NCI-H82 treated with DMSO at 0.1 percent for 48 hours (cell line): ENCODE measurements at regions not wholly inside any gene's neighbourhood (a gene's known extent, or its start where the extent isn't known, plus 50 kb on each side); places are given as distances from the start of the nearest gene placed in this dataset.
"Not testable (repeated sequence)": the region's sequence is repeated elsewhere in the genome, so short reads cannot be mapped to it uniquely, and the experiment has no call there.

Source experiments
- DNase-seq: peaks from one replicate; lab custom pipeline; 2025; ENCODE audit not compliant: unreplicated experiment; lab: John Stamatoyannopoulos, UW

- DNase-seq = no peak
Observed at GRCh38 chr7:153772966-153773365, 279.2 kb upstream of the DPP6 start.

- DNase-seq = not testable (repeated sequence)
Observed at GRCh38 chr7:153776940-153777339, 275.3 kb upstream of the DPP6 start.

DNA sequence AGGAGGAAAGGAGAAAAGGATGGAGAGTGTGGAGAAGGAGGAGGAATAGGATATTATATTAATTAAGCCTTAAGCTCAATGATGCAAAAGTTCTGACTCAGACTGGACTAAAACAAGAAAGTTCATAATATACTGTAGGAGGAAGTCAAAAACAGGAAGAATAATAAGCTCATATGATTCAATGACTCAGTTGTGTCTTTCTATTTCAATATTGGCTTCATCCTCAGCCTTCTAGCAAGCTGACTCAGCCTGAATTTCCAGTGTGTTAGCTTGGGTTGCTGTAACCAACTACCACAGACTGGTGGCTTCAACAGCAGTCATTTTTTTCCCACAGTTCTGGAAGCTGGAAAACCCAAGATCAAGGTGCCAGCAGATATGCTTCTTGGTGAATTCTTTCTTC lies 254.8 kb upstream of the DPP6 start:
- not testable (repeated sequence) for DNase-seq

DNA sequence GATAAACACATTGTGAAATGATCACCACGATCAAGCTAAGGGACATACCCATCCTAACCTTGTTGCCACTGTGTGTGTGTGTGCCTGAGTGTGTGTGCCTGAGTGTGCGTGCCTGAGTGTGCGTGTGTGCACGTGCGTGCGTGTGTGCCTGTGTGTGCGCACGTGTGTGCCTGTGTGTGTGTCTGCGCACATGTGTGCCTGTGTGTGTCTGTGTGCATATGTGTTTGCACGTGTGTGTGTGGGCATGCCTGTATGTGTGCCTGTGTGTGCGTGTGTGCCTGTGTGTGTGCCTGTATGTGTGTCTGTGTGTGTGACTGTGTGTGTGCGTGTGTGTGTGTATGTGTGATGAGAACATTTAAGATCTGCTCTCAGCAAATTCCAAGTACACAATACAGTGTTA lies 244.1 kb upstream of the DPP6 start:
- no peak for DNase-seq

GRCh38 chr7:153829525-153829924 lies 222.7 kb upstream of the DPP6 start:
- DNase-seq = no peak

DNA sequence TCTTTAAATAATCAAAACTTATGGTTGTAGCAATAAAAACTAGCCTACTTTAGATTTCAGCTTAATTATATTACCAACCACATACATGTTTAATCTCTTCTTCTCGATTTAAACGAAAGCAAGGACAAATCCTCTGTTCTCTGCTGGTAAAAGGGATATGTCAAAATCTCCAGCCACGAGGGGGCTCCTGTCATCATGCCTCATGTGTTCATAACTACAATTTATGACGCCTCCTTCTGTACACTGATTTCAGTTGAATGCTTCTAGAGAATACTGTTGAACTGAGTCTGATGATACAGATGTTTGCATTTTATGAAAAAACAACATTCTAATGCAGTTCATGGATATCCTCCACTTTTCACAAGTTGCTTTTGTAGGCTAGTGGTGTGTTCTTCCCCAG lies 220.0 kb upstream of the DPP6 start:
- no peak for DNase-seq

DNA sequence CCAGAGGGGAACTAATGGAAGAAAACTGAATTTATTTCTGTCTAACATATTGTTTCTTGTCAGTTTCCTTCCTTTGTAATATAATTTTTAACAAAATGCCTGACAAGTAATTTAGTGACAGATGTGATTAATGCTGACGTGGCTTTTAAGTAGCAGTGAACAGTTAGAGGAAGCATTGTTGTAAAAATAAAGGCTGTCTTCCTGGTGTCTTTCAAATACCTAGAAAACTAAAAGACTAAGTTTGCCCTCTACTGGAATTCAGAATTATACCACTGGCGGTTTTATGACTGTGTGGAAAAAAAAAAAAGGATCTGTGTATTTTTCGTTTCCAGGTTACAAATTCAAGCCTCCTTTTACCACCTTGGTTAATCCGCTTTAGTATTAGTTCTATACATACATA lies 217.1 kb upstream of the DPP6 start:
- DNase-seq = no peak

- DNase-seq = no peak
Observed at GRCh38 chr7:153835712-153836265, 216.4 kb upstream of the DPP6 start.

GRCh38 chr7:153838591-153838990 lies 213.6 kb upstream of the DPP6 start:
- no peak for DNase-seq

GRCh38 chr7:153840861-153841260 lies 211.3 kb upstream of the DPP6 start:
- DNase-seq = no peak

- no peak for DNase-seq
Observed at GRCh38 chr7:153847828-153848227, 204.4 kb upstream of the DPP6 start.

DNA sequence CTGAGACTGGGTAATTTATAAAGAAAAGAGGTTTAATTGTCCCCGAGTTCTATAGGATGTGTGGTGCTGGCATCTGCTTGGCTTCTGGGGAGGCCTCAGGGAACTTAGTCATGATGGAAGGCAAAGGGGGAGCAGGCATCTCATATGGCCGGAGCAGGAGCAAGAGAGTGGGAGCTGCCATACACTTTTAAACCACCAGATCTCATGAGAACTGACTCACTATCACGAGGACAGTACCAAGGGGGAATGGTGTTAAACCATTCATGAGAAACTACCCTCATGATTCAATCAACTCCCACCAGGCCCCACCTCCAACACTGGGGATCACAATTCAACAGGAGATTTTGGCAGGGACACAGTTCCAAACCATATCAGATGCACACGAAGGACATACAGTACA lies 199.9 kb upstream of the DPP6 start:
- DNase-seq = no peak

- no peak for DNase-seq
Observed at GRCh38 chr7:153858355-153858754, 193.8 kb upstream of the DPP6 start.

GRCh38 chr7:153859239-153859638 lies 193.0 kb upstream of the DPP6 start:
- no peak for DNase-seq

DNA sequence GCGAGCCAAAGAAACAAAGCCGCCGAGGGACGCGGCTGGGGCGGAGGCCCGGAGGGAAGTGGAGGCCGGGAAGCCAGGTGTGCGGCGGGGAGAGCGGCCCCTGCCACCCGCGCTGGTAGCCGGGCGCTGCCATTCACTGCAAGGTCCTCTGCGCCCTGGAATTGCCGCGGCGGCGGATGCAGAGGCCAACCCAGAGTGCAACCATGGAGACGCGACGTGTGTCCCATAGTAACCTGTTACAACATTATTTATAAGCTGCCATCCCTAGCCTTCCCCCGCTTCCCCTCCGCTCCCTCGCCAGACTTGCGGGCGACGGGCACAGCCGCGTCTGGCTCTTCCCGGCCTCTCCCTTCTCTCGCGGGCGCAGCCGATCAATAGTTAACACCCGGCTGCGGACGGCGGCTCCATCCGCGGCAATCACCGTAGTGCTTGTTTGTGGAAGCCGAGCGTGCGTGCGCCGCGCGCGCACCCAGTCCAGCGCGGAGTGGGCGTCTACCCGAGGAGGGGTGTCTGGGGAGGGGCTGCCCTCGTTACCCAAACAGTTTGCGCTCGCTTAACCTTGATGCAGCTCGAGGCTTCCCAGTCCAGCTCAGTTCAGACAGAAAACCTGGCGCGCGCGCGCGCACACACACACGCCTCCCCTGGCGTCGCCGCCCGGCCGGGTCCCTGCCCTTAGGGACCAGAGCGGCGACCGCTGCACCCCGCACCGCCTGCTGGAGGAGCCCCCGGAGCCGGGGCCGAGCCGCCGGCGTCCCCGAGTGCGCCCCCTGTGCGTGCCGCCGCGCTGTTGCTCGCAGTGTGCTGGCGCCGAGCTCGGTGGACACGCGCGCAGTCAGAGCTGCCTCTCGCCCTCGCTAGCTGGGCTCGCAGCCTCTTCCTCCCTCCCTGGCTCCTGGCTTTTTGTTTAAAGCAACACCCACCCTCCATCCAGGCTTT lies 165.4 kb upstream of the DPP6 start:
- DNase-seq = no peak

DNA sequence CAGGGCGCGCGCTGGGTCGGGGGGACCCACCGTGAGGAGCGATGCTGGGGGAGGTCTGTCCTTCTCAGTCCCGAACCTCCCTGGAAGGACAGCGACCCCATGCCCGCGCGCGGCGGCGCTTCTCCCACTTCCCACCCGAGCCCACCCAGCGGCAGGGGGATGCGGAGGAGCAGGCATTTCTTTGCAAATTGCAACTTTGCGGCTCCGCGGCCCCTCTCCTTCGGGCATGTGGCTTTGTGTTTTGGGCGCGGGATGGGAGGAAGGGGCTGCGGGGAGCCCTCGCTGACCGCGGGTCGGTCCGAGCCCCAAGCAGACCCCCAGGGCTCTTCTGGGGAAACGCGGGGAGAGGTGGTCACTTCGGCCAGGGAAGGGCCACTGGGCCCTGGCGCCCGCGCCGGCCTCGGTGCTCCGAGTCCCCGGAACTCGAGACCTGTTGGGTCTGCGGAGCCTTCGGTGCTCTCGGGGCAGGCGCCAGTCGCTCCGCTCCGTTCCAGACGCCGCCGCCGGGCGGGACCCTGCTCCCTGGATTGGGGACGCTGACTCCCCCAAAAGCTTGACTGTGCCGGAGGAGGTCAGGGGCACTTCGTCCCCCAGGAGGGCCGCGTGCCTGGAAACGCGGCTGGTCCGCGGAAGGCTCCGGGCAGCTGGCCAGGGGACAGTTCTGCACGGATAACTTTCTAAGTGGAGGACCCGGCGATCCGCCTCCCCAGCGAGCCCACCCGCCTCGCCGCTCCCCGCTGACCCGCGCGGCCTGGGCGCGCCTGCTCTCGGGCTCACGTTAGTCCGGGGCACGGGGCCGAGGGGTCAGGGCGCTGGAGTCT lies 164.2 kb upstream of the DPP6 start:
- DNase-seq = no peak

DNA sequence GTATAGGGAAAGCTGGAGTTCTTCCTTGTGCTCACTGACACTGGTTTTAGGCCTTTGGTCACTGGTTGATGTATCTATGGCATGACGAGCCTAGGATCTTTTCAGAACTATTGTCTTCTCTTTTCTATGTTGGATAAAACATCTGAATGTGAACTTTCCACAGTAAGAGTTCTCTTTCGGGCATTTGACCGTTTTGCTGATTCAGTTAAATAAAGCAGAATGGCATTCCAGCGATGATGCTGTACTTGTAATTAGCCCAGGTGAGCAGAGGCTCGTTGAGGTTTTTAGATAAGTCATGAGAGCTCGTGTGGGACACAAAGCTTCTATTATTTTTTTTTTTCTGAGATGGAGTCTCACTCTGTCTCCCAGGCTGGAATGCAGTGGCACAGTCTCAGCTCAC lies 160.2 kb upstream of the DPP6 start:
- no peak for DNase-seq

DNA sequence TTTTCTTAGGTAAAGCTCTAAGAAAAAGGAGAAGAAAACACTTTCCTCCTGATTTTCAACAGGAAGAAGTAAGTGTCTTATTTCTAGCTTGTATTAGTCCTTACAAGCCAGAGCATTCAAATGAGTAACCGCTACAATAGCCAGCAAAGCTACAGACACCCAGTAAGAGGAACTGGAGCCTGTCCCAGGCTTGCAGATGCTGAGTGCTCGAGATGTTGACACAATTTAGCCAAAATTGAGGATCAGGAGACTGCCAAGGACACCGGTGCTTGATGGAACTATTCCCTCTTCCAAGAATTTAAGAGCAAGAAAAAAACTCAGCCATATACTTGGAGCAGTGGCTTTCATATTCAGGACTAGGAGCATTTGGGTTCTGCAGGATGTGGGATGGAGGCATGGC lies 149.3 kb upstream of the DPP6 start:
- no peak for DNase-seq

DNA sequence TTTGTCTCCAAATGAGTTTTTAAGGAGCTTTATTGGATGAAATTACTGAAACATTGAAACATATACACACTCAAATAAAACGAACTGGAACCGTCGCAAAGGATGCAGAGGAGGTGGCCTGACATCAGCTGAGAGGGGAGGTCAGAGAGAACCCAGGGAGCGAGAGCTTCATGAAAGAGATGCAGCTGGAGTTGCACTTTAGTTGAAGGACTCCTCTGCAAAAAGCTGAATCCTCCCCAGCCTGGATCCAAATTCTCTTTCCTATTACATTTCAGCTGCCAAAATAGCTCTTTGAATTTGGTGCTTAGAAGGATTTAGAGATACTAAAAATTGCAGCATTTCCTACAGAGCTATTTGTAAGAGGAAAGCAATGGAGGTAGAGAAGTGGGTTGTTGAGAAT lies 140.0 kb upstream of the DPP6 start:
- no peak for DNase-seq

GRCh38 chr7:153920126-153920525 lies 132.1 kb upstream of the DPP6 start:
- DNase-seq = no peak

DNA sequence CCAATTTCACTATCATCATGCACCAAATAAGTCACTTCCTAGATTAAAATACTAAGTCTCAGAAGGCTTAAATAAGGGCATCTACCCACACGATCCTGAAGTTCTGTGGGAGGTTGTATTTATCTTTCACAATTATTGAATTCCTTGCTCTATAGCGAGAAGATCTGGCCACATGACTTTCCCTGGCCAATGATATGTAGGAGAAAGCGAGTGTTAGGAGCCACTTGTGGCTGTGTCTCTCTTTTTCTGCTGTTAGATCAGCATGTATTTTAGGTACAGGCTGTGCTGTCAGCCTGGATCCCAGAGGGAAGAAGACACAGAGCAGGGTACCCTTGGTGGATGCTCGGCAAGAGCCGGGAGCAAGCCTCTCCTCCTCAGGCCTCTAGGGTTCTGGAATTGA lies 131.3 kb upstream of the DPP6 start:
- DNase-seq = no peak

DNA sequence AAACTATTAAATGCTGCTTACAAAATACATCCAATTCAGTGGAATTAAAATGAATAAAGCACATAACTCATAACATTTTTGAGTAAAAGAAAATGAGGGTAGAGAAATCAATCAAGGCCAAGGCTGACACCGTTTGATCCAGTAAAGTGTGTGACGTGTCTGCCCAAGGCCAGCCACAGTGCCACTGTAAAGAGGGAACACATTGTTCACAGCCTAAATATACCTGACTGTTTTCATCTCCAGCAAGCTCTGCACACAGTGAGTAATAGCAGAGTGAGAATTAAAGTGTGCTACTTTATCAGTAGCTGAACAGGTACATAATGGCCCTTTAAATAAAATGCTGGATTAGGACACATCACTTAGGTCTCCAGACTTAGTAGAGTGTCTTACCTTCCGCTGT lies 130.8 kb upstream of the DPP6 start:
- DNase-seq = no peak
